HG03196 (cell line): ENCODE measurements at regions not wholly inside any gene's neighbourhood (a gene's known extent, or its start where the extent isn't known, plus 50 kb on each side); places are given as distances from the start of the nearest gene placed in this dataset.

Source experiments
- ATAC-seq: cut with Tn5 transposase; IDR thresholded peaks from one replicate; pipeline ENCODE4 v1.9.1; 2021; ENCODE audit not compliant: unreplicated experiment

- no peak for ATAC-seq
These were observed 208.9 kb upstream of the WSCD1 start for GRCh38 chr17:5861246-5861645.

- ATAC-seq, result no peak
These were observed 208.3 kb upstream of the WSCD1 start for GRCh38 chr17:5861854-5862253.

DNA sequence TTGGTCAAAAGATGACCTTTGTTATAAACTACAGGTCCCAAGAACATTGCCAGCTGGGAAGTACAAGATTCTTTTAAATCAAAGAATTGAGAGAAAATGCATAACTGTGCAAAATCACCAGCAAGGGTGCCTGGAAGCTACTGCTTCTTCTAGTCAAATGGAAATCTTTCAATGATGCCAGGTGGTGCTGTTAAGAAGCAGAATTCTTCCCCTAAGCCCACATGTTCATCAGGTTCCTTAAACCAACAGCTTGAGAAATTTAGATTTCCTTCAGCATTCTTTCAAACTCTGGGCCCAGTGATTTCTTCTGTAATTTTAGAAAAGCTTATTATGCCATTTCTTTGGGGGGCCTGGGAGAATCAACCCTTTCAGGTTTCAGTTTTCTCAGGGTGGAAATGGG, 207.8 kb upstream of the WSCD1 start:
- ATAC-seq, result no peak

DNA sequence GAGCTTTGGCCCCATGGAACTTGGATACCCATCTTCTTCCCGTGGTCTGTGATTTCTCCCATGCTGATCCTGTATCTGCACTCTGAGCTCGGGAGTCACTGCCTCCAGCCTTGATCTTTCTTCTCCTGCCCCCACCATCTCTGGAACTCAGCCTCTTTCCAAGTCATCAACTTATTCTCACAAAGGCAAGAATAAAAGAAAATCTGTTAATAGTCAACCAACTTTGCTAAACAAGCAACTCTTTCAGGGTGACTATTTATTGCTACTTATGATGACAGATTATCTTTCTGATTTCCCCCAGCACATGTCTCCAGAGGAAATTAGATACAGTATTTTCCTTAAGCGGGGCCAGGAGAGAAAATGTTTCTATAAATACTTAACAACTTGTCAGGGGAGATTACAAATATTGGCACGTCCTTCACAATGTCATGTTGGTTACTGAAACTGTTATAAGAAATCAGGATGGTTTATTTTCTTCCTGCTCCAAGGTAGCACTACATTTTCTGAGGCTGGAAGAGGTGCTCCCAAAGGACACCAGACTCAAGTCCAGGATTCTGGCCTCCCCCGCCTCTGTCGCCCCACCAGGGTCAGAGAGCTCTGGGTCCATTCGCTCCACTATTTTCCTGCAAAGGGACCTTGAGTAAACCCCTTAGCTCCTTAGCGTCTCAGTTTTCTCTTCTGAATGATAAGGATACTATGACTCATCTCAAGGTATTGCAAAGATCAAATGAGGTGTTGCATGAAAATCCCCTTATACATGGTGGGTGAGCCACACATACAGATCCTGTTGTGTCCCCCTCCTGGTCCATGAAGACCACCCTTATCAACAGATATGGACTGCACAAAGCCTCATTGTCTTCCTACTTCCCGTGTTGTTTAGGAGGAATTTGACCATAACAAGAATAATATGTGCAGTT, 205.2 kb upstream of the WSCD1 start:
- ATAC-seq, result no peak

- no peak for ATAC-seq
These were observed 203.2 kb upstream of the WSCD1 start for GRCh38 chr17:5866978-5867377.

DNA sequence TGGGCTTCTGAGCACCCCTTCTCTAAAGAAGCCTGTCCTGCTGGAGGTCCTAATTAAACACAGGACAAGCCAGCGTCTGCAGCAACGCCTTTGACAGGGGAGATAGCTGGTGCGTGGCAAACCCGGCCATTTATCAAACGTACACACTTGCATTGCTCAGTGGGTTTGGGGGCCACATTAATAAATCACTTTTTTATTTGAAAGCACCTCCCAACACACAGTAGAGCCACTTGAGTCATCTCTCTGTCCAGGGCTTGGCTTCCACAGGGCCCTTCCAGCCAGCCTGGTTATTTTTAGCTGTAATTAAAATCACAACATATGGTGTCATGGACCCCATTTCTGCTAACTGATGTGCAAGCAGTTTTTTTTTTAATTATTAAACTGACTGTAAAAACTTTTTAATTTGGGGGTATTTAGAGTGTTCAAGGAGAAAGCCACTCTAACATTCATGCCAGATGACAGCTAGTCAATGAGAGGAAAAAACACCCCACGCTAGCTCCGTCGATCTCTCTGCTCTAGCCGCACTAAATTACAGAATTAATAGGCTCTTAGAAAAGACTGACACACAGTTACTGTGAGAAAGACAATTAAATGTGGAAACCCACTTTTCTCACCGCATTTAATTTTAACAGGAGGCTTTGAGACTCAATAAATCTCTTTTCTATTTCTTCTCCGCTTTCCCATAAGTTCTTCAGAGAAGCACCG, 201.0 kb upstream of the WSCD1 start:
- ATAC-seq, result no peak

DNA sequence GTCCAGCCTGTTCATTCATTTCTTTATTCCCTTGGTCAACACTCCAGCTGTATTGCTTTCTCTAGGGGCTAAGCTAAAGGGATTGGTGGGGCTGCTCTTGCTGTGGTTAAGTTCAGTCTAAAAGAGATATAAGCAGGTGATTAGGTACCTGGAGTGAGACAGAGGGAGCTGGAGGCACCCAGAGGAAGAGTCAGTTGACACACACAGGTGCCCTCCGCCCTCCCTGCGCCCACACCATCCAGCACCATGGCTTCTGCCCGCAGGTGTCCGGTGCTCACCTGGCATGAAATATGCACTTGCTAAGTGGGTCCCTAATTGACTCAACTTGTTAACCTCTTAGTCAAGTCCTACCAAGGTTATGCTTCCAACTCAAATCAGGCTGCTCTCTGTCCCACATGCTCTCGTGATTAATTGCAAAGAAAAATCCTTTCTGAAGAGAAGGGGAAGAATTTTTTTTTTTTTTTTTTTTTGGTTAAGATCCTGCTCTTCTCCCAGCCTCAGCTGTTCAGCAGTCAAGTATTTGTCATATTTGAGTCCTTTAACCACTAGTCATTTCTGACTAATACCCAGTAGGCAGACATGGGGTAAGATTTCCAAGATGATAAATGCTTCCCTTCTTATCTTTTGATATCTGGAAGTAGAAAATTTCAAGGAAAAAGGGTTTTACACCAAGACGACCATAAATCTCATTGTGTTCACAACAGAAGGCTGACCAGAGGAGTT, 199.8 kb upstream of the WSCD1 start:
- no peak for ATAC-seq

DNA sequence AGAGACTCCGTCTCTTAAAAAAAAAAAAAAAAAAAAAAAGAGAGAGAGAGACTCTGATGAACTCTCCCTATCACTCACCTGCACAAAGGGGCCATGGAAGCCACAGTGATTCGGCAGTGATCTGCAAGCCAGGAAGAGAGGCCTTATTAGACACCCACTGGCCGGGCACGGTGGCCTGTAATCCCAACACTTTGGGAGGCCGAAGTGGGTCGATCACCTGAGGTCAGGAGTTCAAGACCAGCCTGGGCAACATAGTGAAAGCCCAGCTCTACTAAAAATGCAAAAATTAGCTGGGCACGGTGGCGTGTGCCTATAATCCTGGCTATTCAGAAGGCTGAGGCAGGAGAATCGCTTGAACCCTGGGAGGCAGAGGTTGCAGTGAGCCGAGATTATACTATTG, 198.5 kb upstream of the WSCD1 start:
- no peak for ATAC-seq

- ATAC-seq, result no peak
These were observed 197.3 kb upstream of the WSCD1 start for GRCh38 chr17:5872831-5873230.

DNA sequence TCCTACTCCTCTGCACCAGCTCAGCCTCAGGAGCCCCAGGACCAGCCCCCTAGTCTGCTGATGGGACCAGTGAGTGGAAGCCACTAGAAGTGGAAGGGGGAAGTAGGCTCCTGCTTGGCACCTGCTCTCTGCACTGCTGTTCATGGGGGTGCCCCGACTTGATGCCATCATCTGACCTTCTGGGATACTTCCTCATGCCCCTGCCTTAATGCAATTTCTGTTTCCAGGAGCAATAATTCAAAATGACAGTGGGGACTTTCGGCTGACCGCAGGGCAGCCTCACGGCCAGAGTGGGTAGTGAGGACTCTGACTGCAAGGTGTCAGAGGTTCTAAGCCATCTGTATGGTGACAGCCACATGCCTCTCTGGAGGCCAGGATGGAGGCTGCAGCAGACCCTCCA, 196.4 kb upstream of the WSCD1 start:
- no peak for ATAC-seq

DNA sequence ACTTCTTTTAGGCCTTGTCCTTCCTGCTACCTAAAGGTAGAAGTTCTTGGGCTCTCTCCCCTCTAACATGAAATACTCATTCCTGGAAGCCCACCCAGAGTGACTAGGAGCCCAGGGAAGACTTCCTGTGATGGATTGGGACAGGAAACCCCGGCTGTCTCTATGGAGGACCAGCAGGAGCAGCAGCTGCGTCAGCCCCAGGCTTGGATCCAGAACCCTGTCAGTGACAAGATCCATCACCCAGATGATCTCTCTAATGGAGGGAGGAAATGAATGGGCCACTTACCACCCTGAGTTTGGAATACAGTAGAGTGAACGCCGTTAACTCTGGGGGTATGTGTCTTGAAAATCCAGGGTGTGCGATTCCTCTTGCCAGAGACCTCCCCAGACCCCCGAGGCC, 195.7 kb upstream of the WSCD1 start:
- no peak for ATAC-seq

- ATAC-seq, result no peak
These were observed 192.8 kb upstream of the WSCD1 start for GRCh38 chr17:5877366-5877765.

DNA sequence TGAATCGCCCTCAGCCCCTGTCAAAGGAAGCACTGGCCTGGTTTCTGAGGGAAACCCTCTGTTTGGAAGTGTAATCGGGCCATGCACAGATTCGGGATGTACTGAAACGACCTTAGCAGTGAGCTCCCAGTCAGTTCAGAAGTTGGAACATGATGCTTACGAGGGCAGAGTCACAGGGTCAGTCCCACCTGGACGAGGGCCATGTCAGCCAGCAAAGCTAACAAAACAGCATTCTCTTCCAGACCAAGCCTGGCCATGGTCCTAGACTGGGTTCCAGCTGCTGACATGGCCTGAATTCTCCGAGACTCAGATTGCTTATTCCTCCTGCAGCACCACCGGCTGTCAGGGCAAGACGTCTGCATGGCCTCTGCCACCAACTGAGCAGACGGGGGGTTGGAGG, 192.2 kb upstream of the WSCD1 start:
- ATAC-seq, result no peak

DNA sequence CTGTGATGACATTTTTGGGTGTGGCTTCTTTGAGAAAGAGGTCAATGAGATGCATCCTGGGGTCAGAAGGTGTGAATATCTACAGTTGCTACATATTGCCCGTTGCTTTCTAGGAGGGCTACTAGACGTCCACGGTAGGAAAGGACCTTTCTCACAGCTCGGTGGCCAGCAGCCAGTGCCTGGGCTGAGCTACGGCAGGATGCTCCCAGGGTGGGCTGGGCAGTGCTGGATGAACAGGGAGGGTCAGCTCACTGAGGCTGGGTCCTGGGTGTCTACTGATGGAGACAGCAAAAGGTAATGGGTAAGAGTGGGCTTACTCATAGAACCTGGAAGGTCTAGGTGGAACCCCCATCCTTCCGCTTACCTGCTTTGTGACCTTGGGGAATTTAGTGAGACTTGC, 188.3 kb upstream of the WSCD1 start:
- ATAC-seq, result no peak

DNA sequence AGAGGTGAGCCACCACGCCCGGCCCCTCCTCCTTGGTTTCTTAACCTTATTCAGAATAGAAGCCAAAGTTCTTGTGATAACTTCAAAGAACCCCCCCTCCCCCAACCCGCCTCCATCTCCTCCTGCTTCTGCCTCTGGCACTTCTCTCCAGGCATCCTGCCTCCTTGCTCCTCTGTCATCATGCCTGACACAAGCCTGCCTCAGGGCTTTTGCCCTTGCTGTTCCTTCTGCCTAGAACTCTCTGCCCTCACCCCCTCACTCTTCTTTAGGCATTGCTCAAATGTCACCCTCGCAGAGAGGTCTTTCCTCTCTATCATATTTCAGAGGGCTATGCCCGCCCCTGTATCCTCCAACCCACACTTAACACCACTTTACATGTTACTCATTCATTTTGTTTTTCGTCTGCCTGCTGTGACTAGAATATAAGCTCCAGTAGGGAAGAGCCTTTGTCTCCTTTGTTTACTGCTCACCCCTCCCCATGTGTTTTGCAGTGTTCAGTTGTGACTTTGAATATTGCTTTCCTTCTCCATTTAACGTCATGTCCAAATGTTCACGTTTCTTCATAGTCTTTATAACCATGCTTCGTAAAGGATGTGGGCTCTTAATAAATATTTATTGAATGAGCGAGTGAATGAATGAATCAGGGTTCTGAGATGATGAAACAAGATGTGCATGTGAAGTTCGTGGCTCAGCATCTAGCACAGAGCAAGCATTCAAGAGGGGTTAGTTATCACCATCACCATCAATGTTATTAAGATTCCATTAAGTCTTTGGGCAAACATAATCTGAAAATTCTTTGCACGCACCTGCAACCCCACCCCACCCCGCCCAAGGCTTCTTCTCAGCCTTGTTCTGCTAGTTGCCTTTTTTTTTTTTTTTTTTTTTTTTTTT, 186.2 kb upstream of the WSCD1 start:
- ATAC-seq, result no peak

DNA sequence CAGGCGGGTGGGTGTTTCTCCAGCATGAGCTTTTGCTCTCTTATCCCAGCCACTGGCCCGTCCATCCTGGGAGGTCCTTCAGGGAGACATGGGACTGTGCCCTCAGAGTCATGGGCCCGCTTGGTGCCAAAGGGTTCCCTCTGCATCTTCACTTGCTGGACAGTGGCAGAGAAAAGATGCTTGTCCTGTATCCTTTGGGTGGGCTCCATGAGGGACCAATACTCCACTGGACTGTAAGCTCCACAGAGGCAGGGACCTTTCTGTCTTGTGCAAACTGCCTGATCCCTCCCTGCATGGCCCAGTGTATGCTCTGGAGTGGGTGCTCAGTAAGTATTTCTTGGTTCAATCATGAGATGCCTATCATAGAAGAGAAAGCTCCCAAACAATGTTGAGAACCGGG, 184.8 kb upstream of the WSCD1 start:
- ATAC-seq, result no peak

DNA sequence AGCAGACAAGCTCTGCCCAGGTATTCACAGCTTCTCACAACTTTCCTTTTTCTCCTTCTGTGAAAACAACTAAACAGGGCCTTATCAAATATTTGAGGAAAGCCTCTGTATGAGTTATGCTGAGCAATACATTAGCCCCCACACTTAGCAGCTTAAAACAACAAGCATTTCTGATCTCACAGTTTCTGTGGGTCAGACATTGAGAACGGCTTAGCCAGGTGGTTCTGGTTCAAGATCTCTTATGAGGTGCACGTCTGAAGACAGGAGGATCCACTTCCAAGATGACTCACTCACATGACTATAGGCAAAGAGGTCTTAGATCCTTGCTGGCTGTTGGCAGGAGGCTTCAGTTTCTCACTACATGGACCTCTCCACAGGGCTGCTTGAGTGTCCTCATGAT, 181.4 kb upstream of the WSCD1 start:
- no peak for ATAC-seq

- no peak for ATAC-seq
These were observed 177.1 kb upstream of the WSCD1 start for GRCh38 chr17:5892921-5893675.

- no peak for ATAC-seq
These were observed 176.4 kb upstream of the WSCD1 start for GRCh38 chr17:5893741-5894140.

GRCh38 chr17:5895276-5895675, 174.9 kb upstream of the WSCD1 start:
- no peak for ATAC-seq
